ENCODE measurements at regions not wholly inside any gene's neighbourhood (a gene's known extent, or its start where the extent isn't known, plus 50 kb on each side); places are given as distances from the start of the nearest gene placed in this dataset.
"Not testable (repeated sequence)": the region's sequence is repeated elsewhere in the genome, so short reads cannot be mapped to it uniquely, and the experiment has no call there.

DNA sequence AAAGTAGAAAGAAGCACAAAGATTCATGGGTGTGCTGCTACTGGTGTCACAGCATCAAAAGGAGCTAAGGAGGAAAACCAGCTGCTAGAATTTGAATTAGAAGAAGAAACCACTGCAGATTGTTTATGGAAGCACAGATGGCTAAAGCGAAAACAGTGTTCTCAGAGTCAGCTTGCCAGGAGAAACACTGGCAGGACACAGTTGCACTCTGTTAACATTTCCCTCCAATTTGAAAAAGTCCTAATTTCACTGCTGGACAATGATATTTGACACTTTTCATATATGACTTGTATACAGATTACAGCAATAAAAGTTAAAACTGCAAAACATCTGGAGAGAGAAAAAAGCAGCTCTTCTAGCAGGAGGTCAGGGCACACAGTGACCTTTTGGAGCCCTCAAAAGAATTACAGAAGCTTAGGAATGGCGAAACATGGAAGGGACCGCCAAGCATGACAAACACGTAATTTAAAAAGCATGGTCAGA, 314.5 kb downstream of the COL12A1 start:
- no peaks in the 10 kb centered on the region for H3K4me1 Mint-ChIP-seq (ENCODE audit: low read depth in 2 of 2)
- H3K27ac Mint-ChIP-seq = no peak overlapping the region
- no peak overlapping the region for H3K4me3 Mint-ChIP-seq
- H3K9me3 Mint-ChIP-seq = peaks cover 12% of the 10 kb centered on the region
- H3K36me3 Mint-ChIP-seq = peaks cover 10% of the 10 kb centered on the region
- no peak for ATAC-seq
- no peak for DNase-seq (ENCODE audit: low spot score)
- H3K27me3 Mint-ChIP-seq = no peaks in the 10 kb centered on the region

DNA sequence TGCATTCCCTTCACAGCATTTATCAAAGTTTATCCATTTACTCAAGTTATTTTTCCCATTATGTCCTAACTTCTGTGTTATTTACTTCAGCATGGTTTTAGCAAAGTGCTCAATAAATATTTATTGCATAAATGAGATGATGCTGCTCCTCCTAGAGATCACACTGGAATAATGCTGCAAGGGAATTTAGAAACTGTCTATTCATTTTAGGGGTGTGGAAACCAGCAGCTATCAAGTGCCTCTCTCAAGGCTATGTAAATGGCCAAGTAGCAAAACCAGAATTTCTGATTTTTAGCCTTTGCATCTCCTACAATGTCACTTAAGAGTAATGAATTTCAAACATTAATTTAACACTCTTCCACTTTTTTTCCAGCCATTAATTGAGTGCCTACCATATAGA, 316.2 kb downstream of the COL12A1 start:
- Mint-ChIP-seq H3K4me3 (no peak overlapping the region), H3K27ac (no peak overlapping the region), H3K27me3 (no peaks in the 10 kb centered on the region)

DNA sequence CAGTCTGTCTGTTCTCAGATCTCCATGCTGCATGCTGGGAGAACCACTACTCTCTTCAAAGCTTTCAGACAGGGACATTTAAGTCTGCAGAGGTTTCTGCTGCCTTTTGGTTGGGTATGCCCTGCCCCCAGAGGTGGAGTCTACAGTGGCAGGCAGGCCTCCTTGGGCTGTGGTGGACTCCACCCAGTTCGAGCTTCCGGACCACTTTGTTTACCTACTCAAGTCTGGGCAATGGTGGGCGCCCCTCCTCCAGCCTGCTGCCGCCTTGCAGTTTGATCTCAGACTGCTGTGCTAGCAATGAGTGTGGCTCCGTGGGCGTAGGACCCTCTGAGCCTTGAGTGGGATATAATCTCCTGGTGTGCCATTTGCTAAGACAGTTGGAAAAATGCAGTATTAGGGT, 317.1 kb downstream of the COL12A1 start:
- peaks cover 18% of the 10 kb centered on the region for H3K9me3 Mint-ChIP-seq
- not testable (repeated sequence) for H3K36me3 Mint-ChIP-seq, H3K27me3 Mint-ChIP-seq

More for the DNA sequence above, 316.2 kb downstream of the COL12A1 start:
- Mint-ChIP-seq H3K4me1 (ENCODE audit: low read depth in 2 of 2) (no peaks in the 10 kb centered on the region), H3K36me3 (peaks cover 10% of the 10 kb centered on the region), H3K9me3 (peaks cover 18% of the 10 kb centered on the region)
- ATAC-seq (no peak), DNase-seq (ENCODE audit: low spot score) (no peak)

DNA sequence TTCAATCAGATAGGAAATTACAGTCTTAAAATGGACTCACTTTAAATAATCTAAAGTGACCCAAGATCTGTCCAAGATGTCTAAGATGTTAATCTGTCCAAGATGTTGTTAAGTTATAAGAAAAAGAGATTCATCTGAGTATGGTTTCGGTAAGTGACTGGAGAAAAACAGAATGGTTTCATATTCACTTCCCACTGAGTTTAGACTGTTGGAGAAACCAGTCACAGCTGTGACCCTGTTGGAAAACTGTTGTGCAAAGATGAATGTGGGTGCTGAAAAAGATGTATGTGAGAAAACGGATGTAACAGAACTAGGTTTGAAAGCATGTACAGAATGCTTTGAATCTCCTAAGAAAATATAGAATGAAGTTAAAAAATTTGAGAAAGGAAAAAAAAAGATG, 325.9 kb downstream of the COL12A1 start:
- no peak overlapping the region for H3K4me3 Mint-ChIP-seq
- no peak overlapping the region for H3K27ac Mint-ChIP-seq

More for the DNA sequence above, 317.1 kb downstream of the COL12A1 start:
- H3K4me1 Mint-ChIP-seq (ENCODE audit: low read depth in 2 of 2); DNase-seq (ENCODE audit: low spot score); ATAC-seq; H3K4me3 Mint-ChIP-seq; H3K27ac Mint-ChIP-seq: not testable (repeated sequence)

DNA sequence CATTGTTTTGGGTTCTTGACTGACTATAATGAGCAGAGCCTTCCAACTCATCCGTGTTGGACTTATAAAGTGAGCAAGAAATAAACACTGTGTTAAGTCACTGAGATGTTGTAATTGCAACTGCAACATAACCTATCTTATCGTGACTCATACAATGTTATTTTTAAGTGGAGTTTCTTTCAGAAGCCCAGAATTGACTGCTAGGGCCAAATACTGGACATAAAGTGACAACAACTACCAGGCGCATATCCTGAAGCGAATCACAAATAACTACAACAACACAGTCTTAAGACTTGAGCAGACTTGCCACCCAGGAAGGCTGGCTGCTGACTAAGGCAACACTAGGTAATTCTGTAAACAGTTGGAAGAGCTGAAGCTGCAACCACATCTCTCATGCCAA, 326.6 kb downstream of the COL12A1 start:
- H3K27ac Mint-ChIP-seq = no peak overlapping the region
- H3K27me3 Mint-ChIP-seq = no peaks in the 10 kb centered on the region
- H3K4me1 Mint-ChIP-seq (ENCODE audit: low read depth in 2 of 2) = no peaks in the 10 kb centered on the region
- H3K36me3 Mint-ChIP-seq = no peaks in the 10 kb centered on the region
- H3K4me3 Mint-ChIP-seq = no peak overlapping the region
- no peak for DNase-seq (ENCODE audit: low spot score)
- no peak for ATAC-seq
- H3K9me3 Mint-ChIP-seq = peaks cover 27% of the 10 kb centered on the region

More for the DNA sequence above, 325.9 kb downstream of the COL12A1 start:
- no peak for ATAC-seq
- H3K27me3 Mint-ChIP-seq = no peaks in the 10 kb centered on the region
- no peaks in the 10 kb centered on the region for H3K36me3 Mint-ChIP-seq
- peaks cover 27% of the 10 kb centered on the region for H3K9me3 Mint-ChIP-seq
- DNase-seq (ENCODE audit: low spot score) = no peak
- H3K4me1 Mint-ChIP-seq (ENCODE audit: low read depth in 2 of 2) = no peaks in the 10 kb centered on the region

DNA sequence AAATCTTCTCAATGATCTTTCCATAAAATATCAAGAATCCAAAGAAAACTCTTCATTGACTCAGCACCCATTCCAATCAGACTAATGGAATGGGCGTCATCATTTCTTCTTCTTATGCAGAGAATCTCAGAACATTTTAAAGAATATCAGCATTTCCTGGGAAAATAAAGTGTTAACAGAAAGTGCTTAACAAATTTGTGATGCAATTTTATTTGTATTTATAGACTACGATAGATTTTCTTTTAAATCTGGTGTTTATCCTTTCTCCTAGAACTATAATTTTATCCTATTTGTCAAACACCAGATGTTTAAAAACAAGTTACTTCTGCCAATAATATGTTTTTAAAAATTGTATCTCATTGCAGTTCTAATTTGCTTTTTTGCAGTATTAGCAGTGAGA, 330.7 kb downstream of the COL12A1 start:
- Mint-ChIP-seq H3K4me1 (ENCODE audit: low read depth in 2 of 2) (no peaks in the 10 kb centered on the region), H3K27ac (no peak overlapping the region), H3K4me3 (no peak overlapping the region), H3K9me3 (peaks cover 28% of the 10 kb centered on the region), H3K36me3 (peaks cover 5% of the 10 kb centered on the region), H3K27me3 (no peaks in the 10 kb centered on the region)
- no peak for ATAC-seq
- no peak for DNase-seq (ENCODE audit: low spot score)

DNA sequence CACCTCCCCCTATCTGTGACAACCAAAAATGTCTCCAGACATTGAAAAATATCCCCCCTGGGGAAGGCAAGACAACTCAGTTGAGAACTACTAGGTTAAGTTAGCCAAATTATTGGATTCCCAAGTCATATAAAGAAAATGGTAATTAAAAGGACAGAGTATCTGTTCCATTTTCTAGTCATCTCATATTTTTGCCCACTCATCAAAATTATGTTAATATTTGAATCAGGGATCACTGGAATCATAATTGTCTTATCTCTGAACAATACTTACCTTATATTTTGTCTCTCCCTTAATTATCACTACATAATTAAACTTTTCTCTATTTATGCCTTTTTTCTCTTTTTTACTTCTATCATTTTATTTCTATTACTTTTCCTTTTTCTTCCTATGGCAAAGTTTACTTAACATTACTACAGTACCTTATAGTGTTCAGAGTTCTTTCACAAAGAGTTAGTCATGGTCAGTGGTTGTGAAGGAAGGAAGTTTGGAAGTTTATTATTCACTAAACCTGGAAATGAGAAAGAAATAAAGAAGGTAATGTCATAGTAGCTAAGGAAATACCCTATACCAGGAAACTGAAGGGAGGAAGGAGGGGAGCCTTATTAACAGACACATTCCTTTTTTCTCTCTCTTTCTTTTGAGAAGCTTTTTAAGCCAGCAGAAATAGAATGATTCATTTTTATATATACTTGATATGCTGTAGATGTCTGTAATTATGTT, 332.9 kb downstream of the COL12A1 start:
- no peaks in the 10 kb centered on the region for H3K27me3 Mint-ChIP-seq
- ATAC-seq = no peak
- DNase-seq (ENCODE audit: low spot score) = no peak
- peaks cover 18% of the 10 kb centered on the region for H3K9me3 Mint-ChIP-seq
- H3K27ac Mint-ChIP-seq = no peak overlapping the region
- no peaks in the 10 kb centered on the region for H3K4me1 Mint-ChIP-seq (ENCODE audit: low read depth in 2 of 2)
- H3K4me3 Mint-ChIP-seq = no peak overlapping the region
- peaks cover 5% of the 10 kb centered on the region for H3K36me3 Mint-ChIP-seq

DNA sequence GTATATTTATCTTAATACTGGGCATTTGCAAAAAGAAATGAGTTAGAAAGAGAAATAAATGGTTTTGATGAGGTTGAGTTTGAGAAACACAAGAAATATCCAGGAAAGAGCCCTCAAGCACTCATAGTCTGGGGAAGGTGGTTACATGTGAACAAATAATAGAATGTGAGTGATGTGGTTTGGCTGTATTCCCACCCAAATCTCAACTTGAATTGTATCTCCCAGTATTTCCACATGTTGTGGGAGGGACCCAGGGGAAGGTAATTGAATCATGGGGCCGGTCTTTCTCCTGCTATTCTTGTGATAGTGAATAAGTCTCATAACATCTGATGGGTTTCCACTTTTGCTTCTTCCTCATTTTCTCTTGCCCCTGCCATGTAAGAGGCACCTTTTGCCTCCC, 334.1 kb downstream of the COL12A1 start:
- Mint-ChIP-seq H3K36me3 (peaks cover 5% of the 10 kb centered on the region), H3K27me3 (no peaks in the 10 kb centered on the region), H3K9me3 (peaks cover 16% of the 10 kb centered on the region), H3K4me1 (ENCODE audit: low read depth in 2 of 2) (no peaks in the 10 kb centered on the region), H3K4me3 (no peak overlapping the region), H3K27ac (no peak overlapping the region)
- DNase-seq (ENCODE audit: low spot score) = no peak
- no peak for ATAC-seq

DNA sequence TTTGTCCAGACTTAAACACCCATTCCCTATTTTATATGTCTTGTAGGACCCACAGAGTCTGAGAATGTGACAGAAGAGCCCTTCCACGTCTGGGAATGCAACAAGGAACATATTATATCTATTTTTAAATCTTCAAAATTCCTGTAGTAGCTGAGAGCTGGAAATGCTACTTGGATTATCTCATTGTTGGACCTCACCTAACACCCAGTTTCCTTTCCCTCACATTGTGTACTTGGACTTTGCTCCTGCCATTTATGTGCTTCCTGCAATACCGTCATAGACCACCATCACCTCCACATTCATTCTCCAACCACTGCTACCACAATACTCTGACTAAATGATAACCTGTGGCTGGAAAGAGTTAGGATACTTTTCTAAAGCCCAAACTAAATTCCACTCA, 335.4 kb downstream of the COL12A1 start:
- ATAC-seq = no peak
- no peaks in the 10 kb centered on the region for H3K27me3 Mint-ChIP-seq
- no peak overlapping the region for H3K4me3 Mint-ChIP-seq
- peaks cover 11% of the 10 kb centered on the region for H3K9me3 Mint-ChIP-seq
- peaks cover 5% of the 10 kb centered on the region for H3K36me3 Mint-ChIP-seq
- DNase-seq (ENCODE audit: low spot score) = no peak
- H3K27ac Mint-ChIP-seq = no peak overlapping the region
- no peaks in the 10 kb centered on the region for H3K4me1 Mint-ChIP-seq (ENCODE audit: low read depth in 2 of 2)

DNA sequence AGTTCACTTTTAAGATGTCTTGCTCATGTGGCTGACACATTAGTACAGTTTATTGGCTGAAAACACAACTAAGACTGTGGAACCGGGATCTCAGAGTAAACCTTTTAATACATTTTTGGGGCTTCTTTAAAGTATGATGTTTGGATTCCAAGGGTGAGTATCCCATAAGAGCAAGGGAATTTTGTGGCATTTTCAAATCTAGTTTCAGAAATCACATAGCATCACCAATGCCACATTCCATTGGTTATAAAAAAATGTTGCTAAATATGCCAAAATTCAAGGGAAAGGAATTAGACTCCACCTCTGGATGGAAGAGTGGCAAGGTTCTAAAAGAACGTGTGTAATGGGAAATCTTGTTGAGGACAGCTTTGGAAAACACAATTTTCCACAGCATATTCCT, 338.6 kb downstream of the COL12A1 start:
- DNase-seq (ENCODE audit: low spot score) (no peak), ATAC-seq (no peak)
- peaks cover 5% of the 10 kb centered on the region for H3K36me3 Mint-ChIP-seq
- H3K4me3 Mint-ChIP-seq = no peak overlapping the region
- H3K27me3 Mint-ChIP-seq = no peaks in the 10 kb centered on the region
- H3K4me1 Mint-ChIP-seq (ENCODE audit: low read depth in 2 of 2) = no peaks in the 10 kb centered on the region
- peaks cover 11% of the 10 kb centered on the region for H3K9me3 Mint-ChIP-seq
- no peak overlapping the region for H3K27ac Mint-ChIP-seq

DNA sequence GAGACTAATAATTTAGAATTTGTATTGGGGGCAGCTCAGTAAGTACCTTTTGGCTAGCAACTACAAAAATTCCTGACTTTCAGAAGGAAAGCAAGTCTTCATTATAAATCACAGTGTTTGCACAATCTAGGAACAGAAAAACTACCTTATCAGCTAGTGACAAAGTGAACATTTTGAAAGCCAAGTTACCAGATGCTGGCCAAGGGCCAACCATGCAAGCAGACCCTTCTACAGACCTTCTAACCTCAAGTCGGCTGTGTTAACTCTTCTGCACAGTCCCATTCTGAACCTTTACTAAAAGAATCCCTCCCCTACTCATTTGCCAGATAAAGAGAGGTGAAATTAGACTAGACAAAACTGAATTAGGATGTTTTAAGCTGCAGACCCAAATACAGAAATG, 341.9 kb downstream of the COL12A1 start:
- H3K9me3 Mint-ChIP-seq = peaks cover 3% of the 10 kb centered on the region
- ATAC-seq (no peak), DNase-seq (ENCODE audit: low spot score) (no peak)
- H3K4me1 Mint-ChIP-seq (ENCODE audit: low read depth in 2 of 2) = no peaks in the 10 kb centered on the region
- H3K27ac Mint-ChIP-seq = no peak overlapping the region
- H3K27me3 Mint-ChIP-seq = no peaks in the 10 kb centered on the region
- no peak overlapping the region for H3K4me3 Mint-ChIP-seq
- no peaks in the 10 kb centered on the region for H3K36me3 Mint-ChIP-seq

DNA sequence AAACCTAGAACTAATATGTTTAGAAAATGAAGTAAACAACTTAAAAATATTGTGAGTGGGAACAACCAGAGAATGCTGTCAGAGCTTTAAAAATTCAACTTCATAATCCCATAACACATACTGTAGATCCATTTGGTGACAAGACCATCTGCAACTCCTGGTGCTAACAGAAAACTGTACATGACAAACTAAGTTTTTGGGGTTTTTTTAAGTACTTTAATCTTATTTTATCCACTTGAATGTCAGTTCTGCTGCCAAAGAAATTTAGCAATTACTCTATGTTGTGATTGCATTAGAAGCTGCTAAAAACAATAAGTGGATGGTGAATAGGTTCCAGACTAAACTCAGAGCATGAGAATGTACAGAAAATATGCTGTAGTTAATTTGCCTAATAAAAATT, 345.4 kb downstream of the COL12A1 start:
- Mint-ChIP-seq H3K4me3 (no peak overlapping the region), H3K9me3 (no peaks in the 10 kb centered on the region), H3K27ac (no peak overlapping the region), H3K4me1 (ENCODE audit: low read depth in 2 of 2) (no peaks in the 10 kb centered on the region), H3K36me3 (no peaks in the 10 kb centered on the region), H3K27me3 (no peaks in the 10 kb centered on the region)
- ATAC-seq (no peak), DNase-seq (ENCODE audit: low spot score) (no peak)

DNA sequence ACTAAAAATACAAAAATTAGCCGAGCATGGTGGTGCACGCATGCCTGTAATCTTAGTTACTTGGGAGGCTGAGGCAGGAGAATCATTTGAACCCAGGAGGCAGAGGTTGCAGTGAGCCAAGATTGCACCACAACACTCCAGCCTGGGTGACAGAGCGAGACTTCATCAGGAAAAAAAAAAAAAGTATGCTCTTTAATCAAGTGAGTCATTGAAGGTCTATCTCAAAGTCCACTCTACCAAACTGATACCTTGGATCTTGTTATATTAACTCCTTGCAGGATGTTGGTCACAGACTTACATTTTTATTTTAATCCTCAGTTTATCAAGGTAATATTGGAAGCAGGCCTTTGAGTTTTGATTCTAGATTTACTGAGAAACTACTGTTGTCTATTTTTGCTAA, 348.7 kb downstream of the COL12A1 start:
- no peak overlapping the region for H3K27ac Mint-ChIP-seq
- H3K9me3 Mint-ChIP-seq = no peaks in the 10 kb centered on the region
- no peak for DNase-seq (ENCODE audit: low spot score)
- H3K4me3 Mint-ChIP-seq = no peak overlapping the region
- no peaks in the 10 kb centered on the region for H3K4me1 Mint-ChIP-seq (ENCODE audit: low read depth in 2 of 2)
- ATAC-seq = no peak
- no peaks in the 10 kb centered on the region for H3K27me3 Mint-ChIP-seq
- H3K36me3 Mint-ChIP-seq = no peaks in the 10 kb centered on the region

DNA sequence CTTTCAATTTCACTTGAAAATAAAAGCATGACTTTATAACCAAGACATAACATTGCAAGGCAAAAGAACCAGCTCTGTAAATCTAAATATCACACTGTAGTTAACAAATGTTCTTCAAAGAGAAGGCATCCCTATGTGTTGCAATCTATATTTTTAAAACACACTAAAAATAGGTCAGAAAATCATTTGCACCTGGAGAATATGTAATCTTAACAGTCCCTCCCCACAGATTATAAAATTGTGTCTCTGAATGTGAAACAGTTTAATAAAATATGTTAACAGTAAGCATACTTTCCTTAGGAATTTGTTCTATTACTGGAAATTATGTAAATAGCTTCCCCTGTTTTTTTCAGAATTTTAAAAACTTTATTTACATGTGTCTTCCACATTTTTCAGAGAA, 351.9 kb downstream of the COL12A1 start:
- peaks cover 4% of the 10 kb centered on the region for H3K9me3 Mint-ChIP-seq
- no peak for DNase-seq (ENCODE audit: low spot score)
- no peaks in the 10 kb centered on the region for H3K4me1 Mint-ChIP-seq (ENCODE audit: low read depth in 2 of 2)
- H3K27me3 Mint-ChIP-seq = no peaks in the 10 kb centered on the region
- no peak overlapping the region for H3K4me3 Mint-ChIP-seq
- no peak for ATAC-seq
- H3K27ac Mint-ChIP-seq = no peak overlapping the region
- H3K36me3 Mint-ChIP-seq = no peaks in the 10 kb centered on the region

DNA sequence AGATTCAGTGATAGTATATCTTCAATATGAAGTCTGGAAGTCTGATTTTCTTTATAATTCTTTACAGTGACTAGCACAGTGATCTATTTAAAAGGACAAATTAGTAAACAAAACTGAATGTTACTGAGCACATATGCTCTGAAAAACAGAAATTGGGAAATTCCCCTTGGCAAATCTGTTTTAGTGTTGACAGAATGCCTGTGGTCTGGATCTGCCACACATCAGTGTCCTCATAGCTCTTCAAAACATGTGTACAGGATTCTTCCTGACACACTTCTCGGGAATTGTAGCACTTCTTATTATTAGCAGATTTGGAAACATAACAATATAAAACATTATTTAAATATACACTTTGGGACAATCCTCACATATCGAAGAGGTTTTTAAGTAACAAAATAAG, 354.3 kb downstream of the COL12A1 start:
- H3K27me3 Mint-ChIP-seq = no peaks in the 10 kb centered on the region
- ATAC-seq (no peak), DNase-seq (ENCODE audit: low spot score) (no peak)
- no peaks in the 10 kb centered on the region for H3K36me3 Mint-ChIP-seq
- H3K4me3 Mint-ChIP-seq = no peak overlapping the region
- peaks cover 4% of the 10 kb centered on the region for H3K9me3 Mint-ChIP-seq
- no peak overlapping the region for H3K27ac Mint-ChIP-seq
- no peaks in the 10 kb centered on the region for H3K4me1 Mint-ChIP-seq (ENCODE audit: low read depth in 2 of 2)

Data from natural killer cell treated with Interleukin-12 subunit alpha and Interleukin-12 subunit beta and Interleukin-15 and Interleukin-18, amount 100 ng/mL, for 72 hours (primary cell).